NCI-H524 treated with DMSO at 0.1 percent for 48 hours (cell line): ENCODE measurements at regions not wholly inside any gene's neighbourhood (a gene's known extent, or its start where the extent isn't known, plus 50 kb on each side); places are given as distances from the start of the nearest gene placed in this dataset.

Experiments used
- DNase-seq: peaks from one replicate; lab custom pipeline; 2025; lab: John Stamatoyannopoulos, UW

GRCh38 chr17:77432034-77432661, 291.4 kb downstream of the SEC14L1 start:
- DNase-seq: no peak

DNA sequence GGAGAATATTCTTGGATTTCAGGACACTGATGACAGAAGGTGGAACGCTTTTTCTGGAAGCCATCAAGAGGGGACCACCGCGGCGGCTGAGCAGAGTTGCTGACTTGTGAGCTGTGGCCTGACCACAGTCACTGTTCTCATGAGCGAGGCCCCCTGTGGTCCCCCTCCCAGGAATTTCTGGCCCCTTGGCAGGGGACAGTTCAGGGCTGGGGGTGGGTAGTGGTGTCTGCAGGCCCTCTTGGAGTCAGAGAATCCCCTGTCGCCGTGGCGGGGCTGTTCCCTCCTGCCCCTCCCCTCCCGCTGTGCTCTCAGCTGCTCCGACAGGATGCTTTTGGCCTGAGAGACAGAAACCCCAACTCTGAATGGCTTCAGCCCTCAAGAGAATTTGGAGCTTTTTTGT, 292.0 kb downstream of the SEC14L1 start:
- DNase-seq: no peak

DNA sequence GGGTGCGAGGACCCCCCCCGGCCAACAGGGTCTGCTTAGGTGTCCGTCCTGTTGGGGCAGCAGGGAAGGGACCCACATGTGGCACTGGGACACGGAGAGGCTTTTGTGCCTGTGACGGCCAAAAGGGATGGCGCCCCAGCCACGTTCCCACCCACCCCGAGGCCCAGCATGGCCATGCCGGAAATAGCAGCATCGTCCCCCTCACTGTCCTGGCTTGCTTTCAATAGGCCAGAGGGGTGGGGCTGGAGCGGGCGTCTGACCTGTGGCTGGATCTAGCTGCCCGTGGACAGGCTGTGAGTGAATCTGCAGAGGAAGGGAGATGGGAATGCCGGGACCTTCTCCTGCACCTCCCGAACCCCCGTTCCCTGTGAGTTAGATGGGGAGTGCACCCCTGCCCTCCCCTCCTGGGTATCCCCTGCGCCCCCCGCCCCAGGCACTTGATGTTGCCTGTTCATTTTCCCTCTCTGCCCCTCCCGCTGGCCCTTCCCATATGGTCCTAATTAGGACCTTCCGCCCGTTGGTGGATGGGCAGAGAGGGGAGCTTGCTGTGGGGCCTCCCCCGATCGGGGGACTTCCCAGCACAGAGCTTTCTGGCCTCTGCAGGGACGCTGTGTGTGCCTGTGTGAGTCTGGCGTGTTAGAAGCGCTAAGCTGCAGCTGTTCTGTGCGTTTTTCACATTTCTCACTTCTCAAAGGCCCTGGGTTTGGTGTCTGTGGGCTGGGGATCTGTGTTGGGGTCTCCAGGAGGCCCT, 292.8 kb downstream of the SEC14L1 start:
- peak; percentile 22 for DNase-seq

GRCh38 chr17:77434136-77435114, 293.7 kb downstream of the SEC14L1 start:
- DNase-seq: no peak

GRCh38 chr17:77435272-77436057, 294.7 kb downstream of the SEC14L1 start:
- DNase-seq: no peak

DNA sequence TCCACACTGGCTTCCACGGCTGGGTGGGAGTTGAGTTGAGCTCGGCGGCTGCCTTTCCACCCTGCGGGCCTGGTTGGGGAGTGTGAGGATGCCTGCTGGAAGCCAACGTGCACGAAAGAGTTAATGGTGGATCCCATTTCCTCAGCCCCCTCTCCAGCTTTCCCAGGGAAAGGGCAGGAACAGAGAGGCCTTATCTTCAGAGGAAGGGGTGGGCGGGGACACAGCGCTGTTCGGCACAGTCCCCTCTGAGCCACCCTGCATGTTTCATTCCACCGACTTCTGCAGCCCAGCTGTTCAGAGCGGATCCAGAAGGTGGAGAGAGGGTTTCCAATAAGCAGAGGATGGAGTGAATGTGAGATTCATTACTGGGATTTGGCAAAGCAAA, 295.3 kb downstream of the SEC14L1 start:
- DNase-seq: peak; percentile 78

DNA sequence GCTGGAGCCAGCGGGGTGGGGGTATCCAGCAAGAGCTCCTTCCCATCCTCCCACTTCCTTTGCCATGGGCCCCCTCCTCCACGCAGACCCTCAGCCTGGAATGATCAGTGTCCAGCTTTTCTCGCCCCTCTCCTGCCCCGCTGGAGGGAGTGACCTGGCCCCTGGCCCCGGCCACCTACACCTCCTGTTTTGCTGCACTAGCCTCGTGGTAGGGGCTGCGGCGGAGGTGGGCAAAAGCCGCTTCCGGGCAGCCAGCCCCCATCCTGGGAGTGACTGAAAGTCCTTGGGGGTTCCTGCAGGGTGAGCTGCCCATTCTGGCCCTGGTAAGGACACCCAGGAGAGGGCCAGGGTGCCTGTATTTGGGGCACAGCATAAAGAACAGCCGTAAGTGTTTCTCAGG, 295.7 kb downstream of the SEC14L1 start:
- DNase-seq: no peak

GRCh38 chr17:77437017-77437416, 296.2 kb downstream of the SEC14L1 start:
- no peak for DNase-seq

GRCh38 chr17:77437747-77438146, 297.0 kb downstream of the SEC14L1 start:
- DNase-seq: no peak

GRCh38 chr17:77438241-77439188, 297.7 kb downstream of the SEC14L1 start:
- DNase-seq: no peak

DNA sequence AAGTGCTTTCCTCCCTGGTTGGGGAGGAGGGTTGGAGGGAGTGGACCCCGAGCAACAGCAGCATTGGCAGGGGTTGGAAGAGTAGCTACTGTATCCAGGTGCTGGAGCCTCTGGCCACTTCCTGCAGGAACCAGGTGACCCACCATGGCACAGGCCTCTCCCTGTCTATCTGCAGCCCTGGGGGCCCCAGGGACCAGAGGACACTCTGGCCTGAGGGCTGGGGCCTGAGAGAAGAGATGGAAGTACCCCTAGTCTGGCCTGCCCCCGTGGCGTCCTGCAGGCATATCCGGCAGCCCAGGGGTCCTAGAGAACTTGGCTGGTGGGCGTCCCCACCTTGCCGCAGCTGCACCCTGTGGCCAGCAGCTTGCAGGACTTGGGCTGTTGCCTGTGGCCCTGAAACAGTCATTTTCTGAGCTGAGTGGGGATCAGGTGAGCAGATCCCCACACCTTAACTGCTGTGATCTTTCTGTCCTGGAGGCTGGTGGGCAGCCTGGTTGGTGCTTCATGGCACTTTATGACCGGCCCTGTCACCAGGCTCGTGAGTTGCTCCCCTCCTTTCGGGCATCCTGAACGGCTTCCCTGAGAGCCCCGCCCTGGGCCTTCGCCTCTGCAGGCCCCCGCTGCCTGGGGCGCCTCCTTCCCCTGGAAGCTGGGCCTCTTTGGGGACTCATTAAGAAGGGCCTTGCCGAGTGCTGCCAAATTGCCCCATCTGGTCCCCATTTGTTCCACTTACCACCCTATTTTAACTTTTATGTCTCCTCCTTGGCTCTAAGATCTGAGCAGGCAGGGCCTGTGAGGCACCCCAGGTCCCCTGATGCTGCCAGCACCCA, 298.6 kb downstream of the SEC14L1 start:
- DNase-seq: no peak

DNA sequence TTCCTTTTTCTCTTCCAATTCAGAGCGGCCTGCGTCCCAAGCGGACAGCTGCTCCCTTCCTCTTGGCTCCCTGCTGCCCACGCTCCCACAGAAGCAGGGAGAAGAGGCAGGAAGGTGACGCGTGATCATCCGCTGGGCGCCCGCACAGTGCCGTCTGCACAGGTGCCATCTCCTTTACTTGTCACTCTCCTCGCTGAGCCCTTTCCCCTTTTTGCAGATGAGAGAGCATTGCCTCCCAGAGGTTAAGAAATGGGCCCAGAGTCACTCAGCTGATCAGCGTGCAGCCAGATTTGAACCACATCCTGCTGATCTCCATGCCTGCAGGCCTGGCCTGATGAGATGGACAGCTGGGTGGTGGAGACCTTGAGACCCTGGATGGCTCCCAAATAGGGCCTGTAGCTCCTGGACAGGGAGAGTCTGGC, 299.8 kb downstream of the SEC14L1 start:
- peak; percentile 51 for DNase-seq

DNA sequence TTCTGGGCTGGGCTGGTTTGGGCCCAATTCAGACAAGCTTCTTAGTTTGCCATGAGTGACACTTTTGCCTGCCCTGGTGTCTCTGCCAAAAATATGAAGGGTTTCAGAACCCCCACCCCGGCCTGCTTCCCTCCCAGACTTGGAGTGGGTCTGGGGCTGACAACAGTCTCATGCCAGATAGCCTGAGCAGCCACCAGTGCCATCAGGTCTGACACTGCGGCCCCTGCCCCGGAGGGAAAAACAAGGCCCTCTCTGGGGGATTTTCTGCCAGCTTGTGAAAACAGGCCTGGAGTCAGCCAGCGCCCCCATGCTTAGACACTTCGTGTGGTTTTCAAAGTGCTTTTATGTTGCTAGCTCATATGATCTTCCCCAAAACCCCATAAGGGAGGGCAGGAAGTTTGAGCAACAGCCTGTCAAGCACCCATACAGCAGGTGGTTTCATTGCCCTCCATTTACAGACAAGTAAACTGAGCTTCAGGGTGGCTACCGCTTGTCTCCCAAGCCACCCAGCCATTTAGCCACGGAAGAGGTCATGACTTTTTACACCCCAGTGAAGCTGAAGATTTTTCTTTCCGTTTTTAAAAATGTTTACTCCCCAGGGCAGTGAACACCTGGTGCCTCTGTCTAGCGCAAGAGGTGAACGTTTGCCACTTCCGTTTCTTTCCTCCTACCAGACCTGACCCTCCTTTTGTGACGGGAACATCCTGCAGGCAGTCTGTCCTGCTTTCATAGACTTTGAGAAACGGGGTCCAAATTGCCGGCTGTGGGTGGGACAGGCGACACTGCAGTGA, 300.6 kb downstream of the SEC14L1 start:
- no peak for DNase-seq

DNA sequence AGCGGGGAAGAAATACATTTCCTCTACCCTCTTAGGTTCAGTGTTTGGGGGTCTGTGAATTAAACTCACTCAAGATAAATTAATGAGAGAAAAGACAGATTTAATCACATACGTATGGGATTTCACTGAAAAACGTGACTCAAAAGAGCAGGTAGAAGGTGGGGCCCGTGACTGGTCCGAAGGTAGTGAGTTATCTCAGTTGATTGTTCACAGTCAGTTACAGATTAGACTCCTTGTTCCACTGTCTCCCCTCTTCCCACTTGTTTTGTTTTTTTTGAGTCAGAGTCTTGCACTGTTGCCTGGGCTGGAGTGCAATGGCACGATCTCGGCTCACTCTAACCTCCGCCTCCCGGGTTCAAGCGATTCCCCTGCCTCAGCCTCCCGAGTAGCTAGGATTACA, 301.2 kb downstream of the SEC14L1 start:
- DNase-seq: no peak

- no peak for DNase-seq
These were observed 302.4 kb downstream of the SEC14L1 start for GRCh38 chr17:77442976-77443747.

DNA sequence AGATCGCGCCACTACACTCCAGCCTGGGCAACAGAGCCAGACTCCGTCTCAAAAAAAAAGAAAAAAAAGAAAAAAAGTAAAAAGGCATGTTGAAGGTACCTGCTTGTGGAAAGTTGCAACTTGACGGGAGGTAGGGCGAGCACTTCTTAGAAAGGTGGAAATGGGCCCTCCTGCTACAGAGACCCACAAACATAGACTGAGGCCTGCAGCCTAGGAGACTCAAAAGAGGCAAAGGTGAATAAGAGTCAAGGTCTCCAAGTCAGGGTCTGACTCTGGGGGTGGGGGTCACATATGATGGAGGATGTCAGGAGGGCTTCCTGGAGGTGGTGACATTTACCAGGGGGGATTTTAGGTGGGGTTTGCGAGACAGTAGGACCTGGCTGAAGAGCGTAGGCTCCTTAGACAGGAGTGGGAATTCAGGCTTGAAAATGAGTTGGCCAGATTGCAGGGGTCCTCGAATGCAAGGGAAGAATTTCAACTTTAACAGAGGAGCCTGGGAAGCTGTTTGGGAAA, 303.0 kb downstream of the SEC14L1 start:
- DNase-seq: no peak

- DNase-seq: peak; percentile 89
These were observed 303.8 kb downstream of the SEC14L1 start for GRCh38 chr17:77444628-77444983.
